ENCODE measurements at regions not wholly inside any gene's neighbourhood (a gene's known extent, or its start where the extent isn't known, plus 50 kb on each side); places are given as distances from the start of the nearest gene placed in this dataset.

DNA sequence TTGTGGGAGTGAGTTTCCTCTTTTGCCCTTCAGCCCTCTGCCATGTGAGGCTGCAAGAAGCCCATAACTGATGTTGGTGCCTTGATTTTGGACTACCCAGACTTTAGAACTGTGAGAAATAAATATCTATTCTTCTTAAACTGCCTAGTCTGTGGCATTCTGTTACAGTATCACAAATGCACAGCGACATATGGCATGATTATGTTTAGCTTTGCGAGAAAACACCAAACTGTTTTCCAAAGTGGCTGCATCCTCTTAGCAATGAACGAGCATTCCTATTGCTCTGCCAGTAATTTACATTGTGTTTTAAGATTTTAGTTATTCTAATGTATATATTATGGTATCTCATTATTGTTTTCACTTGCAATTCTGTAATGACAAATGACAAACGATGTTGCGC is 246.7 kb downstream of the HLX start:
- H3K4me3 Mint-ChIP-seq = no peak overlapping the region
- peaks cover 15% of the 10 kb centered on the region for H3K9me3 Mint-ChIP-seq
- H3K27ac Mint-ChIP-seq = no peak overlapping the region
- peaks cover 6% of the 10 kb centered on the region for H3K27me3 Mint-ChIP-seq
- H3K36me3 Mint-ChIP-seq = no peaks in the 10 kb centered on the region
- H3K4me1 Mint-ChIP-seq = no peaks in the 10 kb centered on the region

DNA sequence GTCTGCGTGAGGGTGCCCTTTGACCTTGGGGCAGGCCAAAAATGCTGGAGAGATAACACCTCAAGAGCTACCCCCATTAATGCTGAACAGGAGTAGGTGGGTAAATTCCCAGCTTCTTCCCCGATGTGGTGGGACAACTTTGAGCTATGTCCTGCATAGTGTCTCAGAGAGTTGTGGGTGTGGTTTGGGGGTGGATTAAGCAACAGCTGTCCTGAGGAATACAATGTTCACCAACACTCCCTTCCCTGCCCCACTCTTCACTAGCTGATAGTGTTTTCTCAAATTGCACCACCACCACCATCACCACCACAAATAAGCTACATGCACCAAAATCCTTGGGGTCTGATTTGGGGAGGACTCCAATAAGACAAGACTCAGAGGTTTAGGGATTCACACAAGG is 258.4 kb downstream of the HLX start:
- no peaks in the 10 kb centered on the region for H3K36me3 Mint-ChIP-seq
- H3K27ac Mint-ChIP-seq = no peak overlapping the region
- H3K4me3 Mint-ChIP-seq = no peak overlapping the region
- no peaks in the 10 kb centered on the region for H3K4me1 Mint-ChIP-seq
- H3K27me3 Mint-ChIP-seq = peaks cover 4% of the 10 kb centered on the region
- H3K9me3 Mint-ChIP-seq = peaks cover 5% of the 10 kb centered on the region

DNA sequence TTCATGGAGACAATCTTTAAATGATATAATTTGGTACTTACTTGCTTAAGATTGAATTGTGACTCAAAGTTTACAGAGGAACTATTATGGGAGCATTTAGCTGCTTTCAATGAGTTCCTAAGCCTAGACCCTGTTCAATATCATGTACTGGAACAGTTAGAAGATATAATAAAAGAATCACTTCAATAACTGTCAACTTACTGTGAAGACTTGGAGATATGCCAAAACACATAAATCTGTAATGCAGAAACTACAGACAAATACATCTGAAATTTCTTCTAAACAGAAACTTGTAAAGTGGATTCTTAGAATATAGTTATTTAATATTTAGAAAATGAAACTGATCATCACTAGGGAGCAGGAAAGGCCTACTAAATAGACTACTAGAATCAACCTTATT is 259.3 kb downstream of the HLX start:
- H3K27ac Mint-ChIP-seq = no peak overlapping the region
- H3K4me3 Mint-ChIP-seq = no peak overlapping the region
- H3K27me3 Mint-ChIP-seq = peaks cover 4% of the 10 kb centered on the region
- no peaks in the 10 kb centered on the region for H3K36me3 Mint-ChIP-seq
- no peaks in the 10 kb centered on the region for H3K4me1 Mint-ChIP-seq
- peaks cover 5% of the 10 kb centered on the region for H3K9me3 Mint-ChIP-seq

DNA sequence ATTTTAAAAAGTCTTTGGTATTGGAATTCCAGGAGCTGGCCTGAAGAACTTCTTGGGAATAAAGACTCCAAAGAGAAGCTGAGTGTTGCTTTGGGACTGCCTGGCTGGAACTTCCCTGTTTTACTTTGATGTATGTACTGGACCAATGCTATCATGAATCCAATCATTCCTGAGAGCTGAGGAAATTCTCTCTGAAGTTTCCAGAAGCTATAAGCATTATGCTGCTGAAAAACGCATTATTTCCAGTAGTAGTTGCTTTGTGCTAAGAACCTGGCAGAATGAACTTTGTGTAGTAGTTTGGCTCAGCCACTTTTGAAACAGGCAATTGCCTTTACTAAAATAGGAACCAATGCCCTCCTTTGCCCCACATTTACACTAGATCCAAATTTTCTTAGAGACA is 260.7 kb downstream of the HLX start:
- Mint-ChIP-seq H3K9me3 (peaks cover 5% of the 10 kb centered on the region), H3K4me3 (no peak overlapping the region)

DNA sequence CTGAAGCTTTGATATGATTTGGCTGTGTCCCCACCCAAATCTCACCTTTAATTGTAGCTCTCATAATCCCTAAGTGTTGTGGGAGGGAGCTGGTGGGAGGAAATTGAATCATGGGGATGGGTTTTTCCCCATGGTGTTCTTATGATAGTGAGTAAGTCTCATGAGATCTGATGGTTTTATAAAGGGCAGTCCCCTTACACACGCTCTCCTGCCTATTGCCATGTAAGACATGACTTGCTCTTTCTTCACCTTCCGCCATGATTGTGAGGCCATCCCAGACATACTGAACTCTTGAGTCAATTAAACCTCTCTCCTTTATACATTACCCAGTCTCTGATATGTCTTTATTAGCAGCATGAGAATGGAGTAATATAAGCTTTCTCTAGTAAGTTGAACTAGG is 261.9 kb downstream of the HLX start:
- Mint-ChIP-seq H3K4me3 (no peak overlapping the region), H3K9me3 (peaks cover 5% of the 10 kb centered on the region), H3K36me3 (no peaks in the 10 kb centered on the region), H3K4me1 (no peaks in the 10 kb centered on the region), H3K27ac (no peak overlapping the region), H3K27me3 (peaks cover 1% of the 10 kb centered on the region)

More for the DNA sequence above, 260.7 kb downstream of the HLX start:
- H3K27me3 Mint-ChIP-seq = peaks cover 4% of the 10 kb centered on the region
- no peaks in the 10 kb centered on the region for H3K36me3 Mint-ChIP-seq
- H3K4me1 Mint-ChIP-seq = no peaks in the 10 kb centered on the region
- H3K27ac Mint-ChIP-seq = no peak overlapping the region

DNA sequence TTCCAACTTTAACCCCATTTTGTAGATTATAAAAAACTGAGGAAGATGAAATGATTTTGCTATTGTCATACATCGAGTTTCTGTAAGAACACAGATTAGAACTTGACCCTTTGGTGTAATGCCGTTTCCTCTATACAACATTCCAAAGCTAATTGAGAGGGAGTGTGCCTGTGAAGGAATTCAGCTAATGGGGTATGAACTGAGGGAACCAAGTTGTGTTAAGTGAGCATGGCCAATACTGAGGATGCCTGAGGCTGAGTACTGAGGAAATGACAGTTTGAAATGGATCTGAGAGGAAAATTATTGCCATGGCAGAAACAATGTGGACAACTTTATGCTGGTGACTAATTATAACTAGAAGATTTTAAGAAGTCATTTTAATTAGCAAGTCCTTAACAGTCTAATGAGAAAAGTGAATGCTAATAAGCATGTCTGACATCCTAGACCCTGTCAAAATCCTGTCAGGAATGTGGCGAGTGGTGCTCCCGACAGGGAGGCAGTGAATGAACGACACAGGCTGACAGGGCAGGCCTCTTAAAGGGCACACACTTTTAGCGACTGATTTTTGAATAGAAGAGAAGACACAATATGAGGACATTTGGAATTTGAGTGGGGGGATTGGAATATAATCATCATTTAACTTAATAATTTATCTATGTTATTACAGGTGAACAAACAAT is 262.5 kb downstream of the HLX start:
- Mint-ChIP-seq H3K27ac (no peak overlapping the region), H3K9me3 (peaks cover 5% of the 10 kb centered on the region), H3K4me1 (no peaks in the 10 kb centered on the region), H3K27me3 (peaks cover 1% of the 10 kb centered on the region), H3K36me3 (no peaks in the 10 kb centered on the region), H3K4me3 (no peak overlapping the region)

DNA sequence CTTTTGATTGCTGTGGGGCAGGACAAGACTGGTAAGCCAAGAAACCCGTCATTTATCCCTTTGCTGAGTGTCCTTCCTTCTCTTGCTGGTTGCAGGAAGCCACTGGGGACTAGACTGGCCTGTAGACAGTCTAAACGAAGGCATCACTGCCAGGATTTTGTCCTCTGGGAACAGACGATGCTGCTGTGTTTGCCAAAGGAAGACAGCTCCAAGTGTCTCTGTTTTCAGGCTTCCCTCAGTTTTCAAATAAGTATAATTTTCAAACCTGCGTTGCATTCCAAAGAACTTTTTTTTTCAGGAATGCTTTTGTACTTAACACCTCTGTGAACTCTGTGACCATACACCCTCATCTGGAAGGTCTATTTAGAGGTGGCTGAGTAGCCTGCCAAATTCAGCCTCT is 269.4 kb downstream of the HLX start:
- Mint-ChIP-seq H3K9me3 (no peaks in the 10 kb centered on the region), H3K4me3 (no peak overlapping the region), H3K4me1 (no peaks in the 10 kb centered on the region), H3K27ac (no peak overlapping the region), H3K36me3 (no peaks in the 10 kb centered on the region), H3K27me3 (no peaks in the 10 kb centered on the region)

DNA sequence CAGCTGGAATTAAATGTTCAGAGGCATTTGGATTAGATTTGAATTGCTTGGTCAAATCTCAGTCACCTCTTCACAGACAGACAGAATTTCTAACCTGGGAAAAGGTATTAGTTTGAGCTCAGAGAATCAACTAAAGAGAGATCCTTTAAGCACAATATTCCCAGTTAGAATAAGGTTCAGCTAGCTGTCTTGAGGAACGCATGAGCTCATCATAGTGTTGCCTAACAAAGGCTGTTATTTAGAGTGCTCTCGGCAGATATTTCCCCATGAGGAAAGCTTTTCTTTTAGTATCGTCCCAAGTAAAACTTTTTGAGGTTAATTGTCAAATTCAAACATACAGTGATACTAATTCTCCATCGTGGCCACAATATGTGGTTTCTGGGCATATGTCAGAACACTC is 269.9 kb downstream of the HLX start:
- no peaks in the 10 kb centered on the region for H3K36me3 Mint-ChIP-seq
- H3K4me3 Mint-ChIP-seq = no peak overlapping the region

DNA sequence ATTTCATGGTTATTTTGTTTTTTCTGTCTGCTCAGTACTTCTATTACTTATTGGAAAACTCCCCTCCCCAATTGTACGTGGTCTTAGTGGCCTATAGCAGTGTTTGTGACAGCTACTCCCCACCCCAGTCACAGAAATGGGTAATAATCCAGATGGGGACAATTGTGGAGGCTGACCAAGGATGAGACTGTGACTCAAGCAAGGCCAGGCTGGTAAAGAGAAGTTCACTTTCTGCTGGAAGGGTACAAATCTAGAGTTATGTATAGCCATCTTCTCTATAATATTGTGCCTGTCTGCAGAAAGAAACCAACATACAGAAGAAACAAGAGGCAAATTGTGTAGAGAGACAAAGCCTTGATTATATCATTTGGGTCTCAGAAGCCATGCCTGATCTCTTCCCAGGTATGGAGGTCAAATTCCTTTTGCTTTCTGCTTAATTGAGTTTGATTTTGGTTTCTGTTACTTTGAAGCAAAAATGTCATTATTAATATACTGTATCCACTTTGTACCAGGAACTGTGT is 270.4 kb downstream of the HLX start:
- no peak overlapping the region for H3K27ac Mint-ChIP-seq
- no peaks in the 10 kb centered on the region for H3K27me3 Mint-ChIP-seq
- H3K36me3 Mint-ChIP-seq = no peaks in the 10 kb centered on the region
- H3K4me3 Mint-ChIP-seq = no peak overlapping the region
- no peaks in the 10 kb centered on the region for H3K9me3 Mint-ChIP-seq
- no peaks in the 10 kb centered on the region for H3K4me1 Mint-ChIP-seq

More for the DNA sequence above, 269.9 kb downstream of the HLX start:
- Mint-ChIP-seq H3K9me3 (no peaks in the 10 kb centered on the region), H3K27ac (no peak overlapping the region), H3K27me3 (no peaks in the 10 kb centered on the region), H3K4me1 (no peaks in the 10 kb centered on the region)

DNA sequence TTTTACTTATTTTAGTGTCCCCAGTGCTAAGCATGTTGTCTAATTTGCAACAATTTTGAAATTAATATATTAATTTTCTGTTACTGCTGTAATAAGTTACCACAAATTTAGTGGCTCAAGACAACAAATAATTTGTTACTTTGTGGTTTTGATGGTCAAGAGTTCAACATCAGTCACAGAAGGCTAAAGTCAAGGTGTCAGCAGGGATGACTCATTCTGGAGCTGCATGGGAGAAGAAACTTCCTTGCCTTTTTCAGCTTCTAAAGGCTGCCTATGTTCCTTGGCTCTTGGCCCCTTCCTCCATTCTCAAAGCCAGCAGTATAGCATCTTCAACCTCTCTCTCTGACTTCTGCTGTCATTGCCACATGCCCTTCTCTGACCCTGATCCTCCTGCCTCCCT is 271.8 kb downstream of the HLX start:
- no peak overlapping the region for H3K27ac Mint-ChIP-seq
- H3K4me1 Mint-ChIP-seq = no peaks in the 10 kb centered on the region
- no peak overlapping the region for H3K4me3 Mint-ChIP-seq
- no peaks in the 10 kb centered on the region for H3K27me3 Mint-ChIP-seq
- no peaks in the 10 kb centered on the region for H3K36me3 Mint-ChIP-seq
- no peaks in the 10 kb centered on the region for H3K9me3 Mint-ChIP-seq

DNA sequence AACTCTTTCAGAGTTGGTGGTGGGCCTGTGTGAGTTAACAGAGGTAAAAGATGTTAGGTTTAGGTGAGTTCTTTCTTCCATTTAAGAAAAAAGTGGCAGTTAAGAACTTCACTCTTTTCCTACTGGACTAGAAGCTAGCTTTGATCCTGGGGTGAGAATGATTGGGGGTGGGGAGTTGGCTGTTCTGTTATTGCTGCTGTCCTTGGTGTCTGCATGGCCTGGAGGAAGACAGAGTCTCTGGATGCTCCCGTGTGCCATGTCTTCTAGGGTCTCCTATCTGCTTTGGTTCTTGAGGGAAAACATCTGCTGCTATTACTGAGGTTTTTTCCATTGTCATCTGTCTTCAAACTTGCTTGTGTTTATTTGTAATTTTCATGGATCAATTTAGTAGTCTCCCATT is 275.7 kb downstream of the HLX start:
- H3K36me3 Mint-ChIP-seq = no peaks in the 10 kb centered on the region
- no peaks in the 10 kb centered on the region for H3K27me3 Mint-ChIP-seq
- H3K27ac Mint-ChIP-seq = no peak overlapping the region
- no peaks in the 10 kb centered on the region for H3K4me1 Mint-ChIP-seq
- no peak overlapping the region for H3K4me3 Mint-ChIP-seq
- H3K9me3 Mint-ChIP-seq = no peaks in the 10 kb centered on the region

DNA sequence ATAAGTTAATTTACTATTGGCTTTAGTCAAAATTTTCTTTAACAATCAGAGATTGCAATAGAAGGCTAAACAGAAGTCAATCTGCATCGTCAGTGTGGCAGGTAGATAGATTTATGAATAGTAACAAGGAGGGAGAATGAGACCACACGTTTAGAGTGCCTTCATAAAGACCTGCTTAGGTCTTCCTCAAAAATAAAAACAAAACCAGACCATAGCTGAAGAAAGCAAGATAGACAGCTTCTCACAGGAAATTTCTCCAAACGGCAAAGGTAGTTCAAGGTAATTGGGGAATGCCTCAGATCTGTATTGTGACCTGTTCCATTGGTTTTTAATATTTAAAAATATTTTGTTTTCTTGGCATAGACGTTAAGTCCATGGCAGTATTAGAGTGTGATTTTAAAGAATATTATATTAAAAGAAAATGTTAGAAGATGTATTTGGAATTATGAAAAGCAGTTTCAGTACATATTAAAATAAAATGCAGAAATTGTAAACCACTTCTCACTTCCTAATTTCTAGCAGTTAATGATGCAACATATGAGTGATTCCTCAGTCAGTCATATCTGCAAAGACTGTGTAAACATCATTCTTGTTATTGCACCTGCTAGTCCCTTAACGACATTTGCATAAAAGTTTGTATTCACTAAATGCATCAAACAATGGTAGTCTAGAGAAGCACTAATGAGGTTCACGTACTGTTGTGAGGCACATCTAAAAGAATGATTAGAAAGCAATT is 278.0 kb downstream of the HLX start:
- no peak overlapping the region for H3K27ac Mint-ChIP-seq
- no peaks in the 10 kb centered on the region for H3K9me3 Mint-ChIP-seq
- no peaks in the 10 kb centered on the region for H3K4me1 Mint-ChIP-seq
- no peaks in the 10 kb centered on the region for H3K36me3 Mint-ChIP-seq
- H3K4me3 Mint-ChIP-seq = no peak overlapping the region
- no peaks in the 10 kb centered on the region for H3K27me3 Mint-ChIP-seq

DNA sequence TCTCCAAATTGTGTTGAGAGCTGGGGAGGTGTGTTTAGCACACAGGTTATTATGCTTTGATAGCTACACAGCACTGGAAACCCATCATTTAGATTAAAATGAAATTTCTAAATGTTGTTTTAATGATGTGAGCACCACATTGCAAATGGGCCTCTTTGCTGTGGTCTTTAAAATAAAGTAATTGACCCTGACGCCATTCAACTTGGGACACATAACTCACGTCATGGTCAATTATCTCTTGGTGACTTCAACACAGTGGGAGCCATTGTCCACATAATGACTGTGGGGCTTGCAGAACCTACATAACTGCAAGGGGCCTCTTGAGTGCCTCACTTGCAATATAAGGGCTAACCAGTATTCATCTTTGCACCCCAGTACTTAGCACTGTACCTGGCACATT is 280.4 kb downstream of the HLX start:
- Mint-ChIP-seq H3K9me3 (no peaks in the 10 kb centered on the region), H3K4me3 (no peak overlapping the region), H3K4me1 (no peaks in the 10 kb centered on the region), H3K27ac (no peak overlapping the region), H3K27me3 (no peaks in the 10 kb centered on the region), H3K36me3 (no peaks in the 10 kb centered on the region)

DNA sequence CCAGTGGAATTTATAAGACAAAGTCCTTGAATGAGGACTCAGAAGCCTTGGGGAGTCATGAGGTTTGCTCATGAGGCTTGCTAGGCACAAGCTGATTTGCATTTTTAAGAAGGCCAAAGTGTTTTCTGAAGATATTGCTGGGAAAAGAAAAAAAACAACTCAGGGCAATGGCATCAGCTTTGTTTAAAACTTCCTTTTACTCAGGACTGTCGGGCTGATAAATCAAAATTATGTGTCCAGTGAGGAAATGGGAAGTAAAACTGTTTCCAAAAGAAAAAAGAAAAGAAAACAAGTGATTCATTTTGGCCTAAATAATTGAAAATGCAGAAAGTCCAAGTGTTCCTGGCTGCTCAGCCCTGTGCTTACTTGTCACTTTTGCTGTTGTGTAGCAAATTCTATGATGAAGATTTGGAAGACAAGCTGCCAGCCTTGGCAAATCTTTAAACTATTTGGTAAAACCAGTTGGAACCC is 282.4 kb downstream of the HLX start:
- Mint-ChIP-seq H3K4me1 (no peaks in the 10 kb centered on the region), H3K27ac (no peak overlapping the region), H3K27me3 (no peaks in the 10 kb centered on the region), H3K36me3 (no peaks in the 10 kb centered on the region), H3K9me3 (no peaks in the 10 kb centered on the region), H3K4me3 (no peak overlapping the region)

DNA sequence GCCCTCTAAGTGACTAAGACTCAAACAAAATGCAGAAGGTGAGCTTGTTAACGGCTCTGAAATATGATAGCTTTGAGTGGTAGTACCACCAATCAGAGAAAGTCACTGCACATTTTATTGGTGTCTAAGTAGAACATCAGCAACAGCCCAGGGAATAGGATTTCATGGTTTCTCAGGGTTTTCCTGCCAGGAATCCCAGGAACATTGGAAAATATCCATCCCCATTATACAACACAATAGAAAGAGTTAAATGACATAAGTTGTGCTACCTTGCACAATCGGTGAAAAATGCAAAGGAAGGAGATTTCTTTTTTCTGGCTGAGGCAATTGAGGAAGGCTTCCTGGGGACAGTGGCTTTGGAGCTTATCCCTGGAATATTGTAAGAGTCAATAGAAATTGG is 283.1 kb downstream of the HLX start:
- no peak overlapping the region for H3K4me3 Mint-ChIP-seq
- H3K36me3 Mint-ChIP-seq = no peaks in the 10 kb centered on the region
- no peaks in the 10 kb centered on the region for H3K27me3 Mint-ChIP-seq
- no peaks in the 10 kb centered on the region for H3K9me3 Mint-ChIP-seq
- H3K4me1 Mint-ChIP-seq = no peaks in the 10 kb centered on the region
- H3K27ac Mint-ChIP-seq = no peak overlapping the region

DNA sequence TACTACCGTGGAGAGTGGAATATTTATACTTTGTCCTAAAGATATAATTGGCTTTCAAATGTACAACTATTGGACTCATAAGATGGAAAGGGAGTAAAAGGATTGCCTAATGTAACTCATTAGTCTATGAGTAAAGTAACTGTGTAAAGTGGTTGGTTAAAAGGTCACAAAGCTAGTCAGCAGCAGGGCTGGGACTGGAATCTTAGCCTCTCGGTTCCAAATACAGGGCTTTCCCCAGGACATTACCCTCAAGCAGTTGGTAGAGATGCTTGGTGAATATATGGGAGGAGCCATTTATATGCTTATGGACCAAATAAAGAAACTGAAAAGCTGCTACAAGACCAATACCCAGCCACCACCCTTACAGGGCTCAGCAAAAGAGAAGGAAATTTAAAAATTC is 283.7 kb downstream of the HLX start:
- Mint-ChIP-seq H3K4me1 (no peaks in the 10 kb centered on the region), H3K27me3 (no peaks in the 10 kb centered on the region), H3K4me3 (no peak overlapping the region)

More for the DNA sequence above, 283.7 kb downstream of the HLX start:
- H3K9me3 Mint-ChIP-seq = no peaks in the 10 kb centered on the region
- no peaks in the 10 kb centered on the region for H3K36me3 Mint-ChIP-seq
- no peak overlapping the region for H3K27ac Mint-ChIP-seq

Data from activated naive CD4-positive, alpha-beta T cell treated with anti-CD3 and anti-CD28 coated beads, Interleukin-2, amount 50 U/mL, for 24 hours (primary cell).